ENCODE measurements at regions not wholly inside any gene's neighbourhood (a gene's known extent, or its start where the extent isn't known, plus 50 kb on each side); places are given as distances from the start of the nearest gene placed in this dataset.

GRCh38 chr19:56956503-56957226 is 116.1 kb upstream of the PEG3 start:
- TF ChIP-seq CTCF (IDR thresholded peaks at IDR 0.05; ENCODE audit: borderline replicate concordance, extremely low read depth, low read length, poor library complexity, severe bottlenecking) (no peak), EZH2 (IDR thresholded peaks at IDR 0.05; ENCODE audit: borderline replicate concordance, low read depth, low read length, severe bottlenecking) (no peak)
